K562 (cell line): ENCODE measurements at regions not wholly inside any gene's neighbourhood (a gene's known extent, or its start where the extent isn't known, plus 50 kb on each side); places are given as distances from the start of the nearest gene placed in this dataset.

Source experiments
- ATAC-seq: fragments of 200-7000 bp; cut with Tn5 transposase; 3 replicates; pipeline ENCODE4 v1.9.1; 2020; ENCODE audit warnings: moderate library complexity
- BruUV-seq: library from RNA; stranded (reverse); fragments of 400-500 nt; replicated peaks from 2 replicates; lab custom pipeline; 2021; lab: Mats Ljungman, UMichigan
- CTCF ChIA-PET: fragments of 300-600 bp; formaldehyde crosslinking; extraction: SDS; loops from one replicate; lab custom pipeline; 2021; ENCODE audit warnings: low intra/inter-chr PET ratio; lab: Yijun Ruan, JAX
- POLR2A ChIA-PET: fragments of 300-600, 350-650 bp; sonication (Branson Sonifier 250); formaldehyde crosslinking; extraction: SDS; loops from one replicate; lab custom pipeline; 2021; ENCODE audit warnings: antibody characterized with exemption, inconsistent platforms; lab: Yijun Ruan, JAX
- DNase-seq, 4 experiments: peaks; one replicate each; pipeline versions ENCODE4 v3.0.0 to v3.0.0-alpha.2; 2011 to 2018; ENCODE audit warnings: low spot score in 3 of 4, mixed read lengths in 3 of 4; ENCODE audit errors: extremely low read depth in 1 of 4
- FAIRE-seq: peaks from 2 replicates; lab custom pipeline; 2011; peaks lifted over from hg19 to GRCh38; lab: Jason Lieb, UNC
- H2AFZ ChIP-seq: 2 replicates; pipeline ENCODE4 v1.6.0; 2011; ENCODE audit warnings: low read depth, low read length, control low read depth, inconsistent platforms
- H3K27ac ChIP-seq: fragments of 200-600 bp; 3 replicates; pipeline ENCODE4 v1.8.0; 2011; ENCODE audit warnings: low read depth, mild to moderate bottlenecking, control low read depth, inconsistent platforms, low read length, moderate library complexity, mixed read lengths; ENCODE audit errors: extremely low read depth
- H3K27me3 ChIP-seq, 2 experiments: fragments of 300-600 bp in 1 of 2; 2 replicates in 1 of 2; 3 replicates in 1 of 2; pipeline versions ENCODE4 v1.6.0 to v1.8.0; 2011; ENCODE audit warnings: inconsistent platforms in 2 of 2, low read length in 2 of 2, mild to moderate bottlenecking in 1 of 2, mixed read lengths in 1 of 2, moderate library complexity in 1 of 2; ENCODE audit not compliant: control insufficient read depth in 2 of 2, insufficient read depth in 2 of 2
- H3K36me3 ChIP-seq: fragments of 300-600 bp; 3 replicates; pipeline ENCODE4 v1.8.0; 2011; ENCODE audit warnings: mild to moderate bottlenecking, low read length, inconsistent platforms; ENCODE audit not compliant: control insufficient read depth, insufficient read depth
- H3K4me1 ChIP-seq, 2 experiments: fragments of 200-600 bp in 1 of 2; replicated peaks in 1 of 2; 2 replicates in 1 of 2; 3 replicates in 1 of 2; pipeline versions ENCODE4 v1.5.1 to v1.8.0; 2011; ENCODE audit warnings: inconsistent platforms in 2 of 2, low read length in 2 of 2, mild to moderate bottlenecking in 1 of 2, mixed read lengths in 1 of 2, moderate library complexity in 1 of 2; ENCODE audit not compliant: control insufficient read depth in 2 of 2, insufficient read depth in 2 of 2
- H3K4me2 ChIP-seq: 2 replicates; pipeline ENCODE4 v1.6.1; 2011; ENCODE audit warnings: low read length, control low read depth, inconsistent platforms, mixed read lengths; ENCODE audit not compliant: insufficient read depth
- H3K4me3 ChIP-seq: fragments of 200-600 bp; sonication (generic), shearing (Covaris generic); 2 replicates; pipeline ENCODE4 v1.5.1; 2016; ENCODE audit warnings: control low read depth, inconsistent platforms
- H3K79me2 ChIP-seq: fragments of 200-600 bp; 3 replicates; pipeline ENCODE4 v1.8.0; 2011; ENCODE audit warnings: low read length, inconsistent platforms; ENCODE audit not compliant: control insufficient read depth, insufficient read depth
- H3K9ac ChIP-seq, 2 experiments: 2 replicates each; pipeline versions ENCODE4 v1.6.0 to v1.6.1; 2011; ENCODE audit warnings: low read depth in 2 of 2, low read length in 2 of 2, control low read depth in 1 of 2, inconsistent platforms in 1 of 2, mild to moderate bottlenecking in 1 of 2, mixed read lengths in 1 of 2; ENCODE audit not compliant: insufficient read depth in 1 of 2
- H3K9me1 ChIP-seq: one replicate; pipeline ENCODE4 v1.6.0; 2011; ENCODE audit warnings: inconsistent platforms, mild to moderate bottlenecking, low read length, moderate library complexity; ENCODE audit not compliant: control insufficient read depth, insufficient read depth
- H3K9me3 ChIP-seq: replicated peaks from 2 replicates; pipeline ENCODE4 v1.5.1; 2011; ENCODE audit warnings: low read depth, low read length, inconsistent platforms; ENCODE audit not compliant: control insufficient read depth, insufficient read depth
- H4K20me1 ChIP-seq: replicated peaks from 2 replicates; pipeline ENCODE4 v1.6.1; 2011; ENCODE audit warnings: low read length, inconsistent platforms, mixed read lengths; ENCODE audit not compliant: control insufficient read depth, insufficient read depth
- BCL6 ChIP-seq: fragments of 250-450 bp; sonication (Bioruptor Pico); IDR thresholded peaks from 2 replicates; pipeline ENCODE4 v1.4.0; 2020
- CBX3 ChIP-seq, 2 experiments: IDR thresholded peaks; 1 replicate in 1 of 2; 2 replicates in 1 of 2; pipeline ENCODE4 v1.6.1; 2012; ENCODE audit warnings: inconsistent platforms in 2 of 2, low read length in 2 of 2, borderline replicate concordance in 1 of 2, control low read depth in 1 of 2
- DEAF1 ChIP-seq: fragments of 450-650 bp; formaldehyde crosslinking; IDR thresholded peaks from 2 replicates; pipeline ENCODE4 v1.4.0; 2020; ENCODE audit warnings: mild to moderate bottlenecking, moderate library complexity
- DPF2 ChIP-seq: fragments of 450-650 bp; IDR thresholded peaks from 2 replicates; pipeline ENCODE4 v1.6.1; 2016
- EHMT2 ChIP-seq: fragments of 450-650 bp; IDR thresholded peaks from 2 replicates; pipeline ENCODE4 v1.6.1; 2018; ENCODE audit warnings: antibody characterized with exemption
- KAT8 ChIP-seq: fragments of 450-650 bp; IDR thresholded peaks from 2 replicates; pipeline ENCODE4 v1.6.1; 2016; ENCODE audit warnings: low read depth, mild to moderate bottlenecking
- MNT ChIP-seq, 2 experiments: fragments of 450-650 bp; conservative IDR thresholded peaks; 2 replicates each; pipeline ENCODE4 v1.6.1; 2017; ENCODE audit warnings: mild to moderate bottlenecking in 2 of 2, moderate library complexity in 2 of 2
- SMAD4 ChIP-seq: fragments of 250-450 bp; sonication (Bioruptor Pico); conservative IDR thresholded peaks from 2 replicates; pipeline ENCODE4 v1.8.0; 2021; ENCODE audit warnings: inconsistent platforms, mild to moderate bottlenecking, moderate library complexity
- THRB ChIP-seq: fragments of 450-650 bp; formaldehyde crosslinking; conservative IDR thresholded peaks from 2 replicates; pipeline ENCODE4 v1.4.0; 2022; ENCODE audit warnings: mild to moderate bottlenecking, missing genetic modification characterization
- TRIM24 ChIP-seq, 2 experiments: fragments of 450-650 bp; IDR thresholded peaks; 2 replicates each; pipeline ENCODE4 v1.6.1; 2016
- WGBS: fragments of 100-300 bp; shearing (Covaris generic); methylation state at CpG from one replicate; pipeline ENCODE4 v1.1.6; 2016; ENCODE audit warnings: low coverage, mixed read lengths; ENCODE audit not compliant: insufficient coverage; ENCODE audit errors: missing lambda C conversion rate; 5-methylcytosine and 5-hydroxymethylcytosine counted together
- in situ Hi-C: fragments of 300-500 bp; cut with MboI; formaldehyde crosslinking; loops from 4 replicates; pipeline ENCODE4 v1.15.0; 2018; ENCODE audit warnings: inconsistent platforms, mixed read lengths
- intact Hi-C: fragments of 100-400 bp; cut with micrococcal nuclease; formaldehyde crosslinking; loops from 2 replicates; pipeline ENCODE4 v1.14.2; 2022
- TF ChIP-seq, protein P1 (sequence below): fragments of 200-800 bp; sonication (Bioruptor generic); IDR thresholded peaks from 2 replicates; pipeline ENCODE4 v1.6.1; 2017; ENCODE audit warnings: missing genetic modification characterization, missing compliant biosample characterization

DNA sequence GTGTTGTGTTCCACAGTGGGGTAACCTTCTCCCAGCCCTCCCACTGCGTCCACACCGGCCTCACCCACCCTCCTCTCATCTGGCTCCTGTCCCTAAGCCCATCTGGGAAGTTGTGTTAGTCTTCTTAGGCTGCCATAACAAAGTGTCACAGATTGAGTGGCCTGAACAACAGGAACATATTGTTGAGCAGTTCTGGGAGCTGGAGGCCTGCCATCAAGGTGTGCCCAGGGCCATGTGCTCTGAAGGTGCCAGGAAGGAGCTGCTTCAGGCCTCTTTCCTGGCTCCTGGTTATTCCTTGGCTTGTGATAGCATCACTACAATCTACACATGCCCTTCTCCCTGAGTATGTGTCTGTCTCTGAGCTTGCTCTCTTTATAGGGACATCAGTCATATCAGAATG lies 327.6 kb upstream of the COBL start:
- Histone ChIP-seq H3K9me1 (no peaks in the 10 kb centered on the region), H3K27ac (no peak overlapping the region), H3K79me2 (no peaks in the 10 kb centered on the region), H3K9me3 (no peaks in the 10 kb centered on the region), H3K4me2 (no peak overlapping the region), H3K9ac (no peak overlapping the region), H3K36me3 (no peaks in the 10 kb centered on the region), H3K4me3 (no peak overlapping the region), H3K4me1 (no peaks in the 10 kb centered on the region), H2AFZ (no peak overlapping the region), H4K20me1 (no peaks in the 10 kb centered on the region; the same call in 1 of the 2 replicates), H3K27me3 (peaks cover 5 to 23% of the 10 kb centered on the region in 2 experiments; a peak in 4 of 5 replicates)
- POLR2A ChIA-PET = no interaction called here
- FAIRE-seq (no peak), DNase-seq (no peak), ATAC-seq (no peak)
- intact Hi-C loops (no loop called here), in situ Hi-C loops (no loop called here)
- TF ChIP-seq DPF2 = no peak
- TF ChIP-seq SMAD4 (CRISPR knock-in tag) = no peak
- TF ChIP-seq CBX3 (IDR thresholded peaks at IDR 0.05; ENCODE audit: borderline replicate concordance in 1 of 2, low read length in 2 of 2) = no peak
- TF ChIP-seq EHMT2 = no peak
- CTCF ChIA-PET = no interaction called here
- 0% methylated on average over 2 of the region's 2 CpGs for WGBS
- no TSS peak for BruUV-seq

GRCh38 chr7:51640841-51641240 lies 324.2 kb upstream of the COBL start:
- Histone ChIP-seq H3K27ac (no peak overlapping the region), H3K9me3 (no peaks in the 10 kb centered on the region), H2AFZ (no peak overlapping the region)
- intact Hi-C loops = no loop called here
- in situ Hi-C loops = no loop called here
- DNase-seq = no peak
- under 1% methylated on average over 9 of the region's 9 CpGs for WGBS
- TF ChIP-seq BCL6 (CRISPR knock-in tag) (no peak), KAT8 (no peak), DEAF1 (no peak), TRIM24 (IDR thresholded peaks at IDR 0.05) (no peak), MNT (conservative IDR thresholded peaks at IDR 0.05) (no peak), THRB (CRISPR knock-in tag) (no peak)
- TF ChIP-seq, protein P1, sequence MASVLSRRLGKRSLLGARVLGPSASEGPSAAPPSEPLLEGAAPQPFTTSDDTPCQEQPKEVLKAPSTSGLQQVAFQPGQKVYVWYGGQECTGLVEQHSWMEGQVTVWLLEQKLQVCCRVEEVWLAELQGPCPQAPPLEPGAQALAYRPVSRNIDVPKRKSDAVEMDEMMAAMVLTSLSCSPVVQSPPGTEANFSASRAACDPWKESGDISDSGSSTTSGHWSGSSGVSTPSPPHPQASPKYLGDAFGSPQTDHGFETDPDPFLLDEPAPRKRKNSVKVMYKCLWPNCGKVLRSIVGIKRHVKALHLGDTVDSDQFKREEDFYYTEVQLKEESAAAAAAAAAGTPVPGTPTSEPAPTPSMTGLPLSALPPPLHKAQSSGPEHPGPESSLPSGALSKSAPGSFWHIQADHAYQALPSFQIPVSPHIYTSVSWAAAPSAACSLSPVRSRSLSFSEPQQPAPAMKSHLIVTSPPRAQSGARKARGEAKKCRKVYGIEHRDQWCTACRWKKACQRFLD (CRISPR knock-in tag) = no peak
- TF ChIP-seq, all 486 proteins: peak for 0
- CTCF ChIA-PET = no interaction called here
- Histone ChIP-seq H3K27me3 (peaks cover 0 to 4% of the 10 kb centered on the region in 2 experiments; a peak in 2 of 5 replicates), H3K36me3 (no peaks in the 10 kb centered on the region), H3K9me1 (no peaks in the 10 kb centered on the region), H3K4me2 (no peak overlapping the region), H3K79me2 (no peaks in the 10 kb centered on the region), H3K4me1 (no peaks in the 10 kb centered on the region), H3K9ac (no peak overlapping the region), H4K20me1 (no peaks in the 10 kb centered on the region; the same call in 1 of the 2 replicates), H3K4me3 (no peak overlapping the region)
- FAIRE-seq (no peak), ATAC-seq (no peak)
- POLR2A ChIA-PET = interaction anchor here (1.1 kb wide), 1 partner anchor 9 kb away, joined by 3 read pairs; no protein-coding TSS in a partner anchor
- BruUV-seq = no TSS peak
